CD14-positive monocyte (primary cell): ENCODE measurements at regions not wholly inside any gene's neighbourhood (a gene's known extent, or its start where the extent isn't known, plus 50 kb on each side); places are given as distances from the start of the nearest gene placed in this dataset.

Source experiments
- DNase-seq, 3 donors: peaks; one replicate each; pipeline ENCODE4 v3.0.0-alpha.2; 2011 to 2022
- H2AFZ ChIP-seq: 2 replicates; pipeline ENCODE4 v1.6.0; 2012; ENCODE audit warnings: mild to moderate bottlenecking, low read depth, low read length, inconsistent platforms; ENCODE audit not compliant: insufficient read depth, poor library complexity, severe bottlenecking
- H3K27ac ChIP-seq, 2 donors: 1 replicate in 1 of 2; 2 replicates in 1 of 2; pipeline ENCODE4 v1.5.1; 2012 to 2013; ENCODE audit warnings: low read length in 2 of 2, control low read depth in 1 of 2, inconsistent platforms in 1 of 2, low read depth in 1 of 2, mild to moderate bottlenecking in 1 of 2
- H3K27me3 ChIP-seq, 2 donors: one replicate each; pipeline versions ENCODE4 v1.6.0 to v1.6.1; 2011 to 2013; ENCODE audit warnings: low read length in 2 of 2; ENCODE audit not compliant: control insufficient read depth in 2 of 2, insufficient read depth in 2 of 2
- H3K36me3 ChIP-seq, 2 donors: replicated peaks in 1 of 2; 1 replicate in 1 of 2; 2 replicates in 1 of 2; pipeline versions ENCODE4 v1.5.1 to v1.6.1; 2012 to 2013; ENCODE audit warnings: low read length in 2 of 2, control low read depth in 1 of 2, inconsistent platforms in 1 of 2, mild to moderate bottlenecking in 1 of 2; ENCODE audit not compliant: insufficient read depth in 2 of 2, control insufficient read depth in 1 of 2
- H3K4me1 ChIP-seq, 2 donors: 1 replicate in 1 of 2; 2 replicates in 1 of 2; pipeline versions ENCODE4 v1.5.1 to v1.6.1; 2012 to 2013; ENCODE audit warnings: low read length in 2 of 2, control low read depth in 1 of 2, inconsistent platforms in 1 of 2, mild to moderate bottlenecking in 1 of 2, moderate library complexity in 1 of 2; ENCODE audit not compliant: insufficient read depth in 2 of 2, control insufficient read depth in 1 of 2
- H3K4me2 ChIP-seq: replicated peaks from 2 replicates; pipeline ENCODE3; 2012; ENCODE audit warnings: low read length, moderate library complexity, mild to moderate bottlenecking; ENCODE audit not compliant: poor library complexity, severe bottlenecking; ENCODE audit errors: extremely low read depth
- H3K4me3 ChIP-seq, 3 experiments: fragments of 200-600 bp in 1 of 3; sonication (generic) in 1 of 3; replicated peaks in 1 of 3; 1 replicate in 2 of 3; 2 replicates in 1 of 3; pipeline ENCODE4 v1.5.1; 2011 to 2013; ENCODE audit warnings: low read length in 3 of 3, mild to moderate bottlenecking in 3 of 3, control low read depth in 2 of 3, low read depth in 2 of 3, inconsistent platforms in 1 of 3, moderate library complexity in 1 of 3
- H3K79me2 ChIP-seq: 2 replicates; pipeline ENCODE4 v1.6.0; 2012; ENCODE audit warnings: mild to moderate bottlenecking, control low read depth, inconsistent platforms, low read length, moderate library complexity; ENCODE audit not compliant: insufficient read depth
- H3K9ac ChIP-seq: 2 replicates; pipeline ENCODE4 v1.6.0; 2017; ENCODE audit warnings: low read length, mild to moderate bottlenecking; ENCODE audit not compliant: insufficient read depth, poor library complexity, severe bottlenecking
- H3K9me3 ChIP-seq, 2 donors: replicated peaks in 1 of 2; 1 replicate in 1 of 2; 2 replicates in 1 of 2; pipeline versions ENCODE4 v1.5.1 to v1.6.1; 2012 to 2013; ENCODE audit warnings: low read length in 2 of 2, control low read depth in 1 of 2; ENCODE audit not compliant: control insufficient read depth in 1 of 2, insufficient read depth in 1 of 2
- H4K20me1 ChIP-seq: 2 replicates; pipeline ENCODE4 v1.6.0; 2012; ENCODE audit warnings: mild to moderate bottlenecking, low read length, control low read depth, moderate library complexity; ENCODE audit not compliant: insufficient read depth
- H3K27ac Mint-ChIP-seq, 7 donors: one replicate each; pipeline ENCODE4 v1.8.0; 2020; ENCODE audit warnings: mild to moderate bottlenecking in 7 of 7, mixed read lengths in 7 of 7, moderate library complexity in 6 of 7, inconsistent platforms in 2 of 7
- H3K27me3 Mint-ChIP-seq, 3 donors: one replicate each; pipeline ENCODE4 v1.8.0; 2021 to 2022; ENCODE audit warnings: low read depth in 3 of 3, mild to moderate bottlenecking in 3 of 3, mixed read lengths in 3 of 3, moderate library complexity in 3 of 3, inconsistent platforms in 1 of 3
- H3K36me3 Mint-ChIP-seq, 2 donors: one replicate each; pipeline ENCODE4 v1.8.0; 2020; ENCODE audit warnings: mixed read lengths in 2 of 2, inconsistent platforms in 1 of 2, mild to moderate bottlenecking in 1 of 2
- H3K4me1 Mint-ChIP-seq: one replicate; pipeline ENCODE4 v1.8.0; 2020; ENCODE audit warnings: mild to moderate bottlenecking, mixed read lengths
- H3K4me3 Mint-ChIP-seq, 2 donors: one replicate each; pipeline ENCODE4 v1.8.0; 2020; ENCODE audit warnings: mild to moderate bottlenecking in 2 of 2, mixed read lengths in 2 of 2, moderate library complexity in 1 of 2
- H3K9me3 Mint-ChIP-seq, 7 donors: one replicate each; pipeline ENCODE4 v1.8.0; 2020 to 2022; ENCODE audit warnings: mixed read lengths in 7 of 7, mild to moderate bottlenecking in 6 of 7, moderate library complexity in 6 of 7, inconsistent platforms in 2 of 7
- WGBS: methylation state at CpG from one replicate; pipeline ENCODE4 v1.1.5; 2013; ENCODE audit warnings: missing lambda C conversion rate; ENCODE audit not compliant: insufficient coverage; 5-methylcytosine and 5-hydroxymethylcytosine counted together
- intact Hi-C, 2 donors: fragments of 100-400 bp; cut with micrococcal nuclease; formaldehyde crosslinking; loops; one replicate each; pipeline versions ENCODE4 v1.15.0 to v1.15.1; 2023
- TF ChIP-seq, protein P1 (sequence below): fragments of 200-600 bp; IDR thresholded peaks from one replicate; pipeline ENCODE4 v1.8.0; 2022; ENCODE audit warnings: antibody characterized with exemption, mild to moderate bottlenecking

DNA sequence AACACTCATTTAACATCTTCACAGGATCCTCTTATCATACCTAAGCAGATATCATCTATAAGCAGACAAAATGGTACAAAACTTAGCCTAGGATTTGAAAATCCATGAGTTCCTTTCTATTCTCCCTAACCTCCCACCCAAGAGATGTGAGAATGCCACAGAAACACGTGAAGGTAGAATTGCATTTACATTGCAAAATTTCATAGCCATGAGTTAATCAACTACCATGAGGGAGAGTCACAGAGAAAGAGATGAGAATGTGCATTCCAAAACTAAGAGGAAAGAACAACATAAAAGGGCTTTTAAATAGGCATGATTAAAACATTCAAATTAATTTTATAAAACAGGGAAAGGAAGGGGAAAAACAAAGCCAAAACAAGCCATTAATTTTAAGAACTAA lies 806.2 kb downstream of the NTRK3 start:
- no peak overlapping the region for H3K27ac ChIP-seq
- no peak overlapping the region for H3K9ac ChIP-seq
- H3K4me1 ChIP-seq = no peaks in the 10 kb centered on the region
- no peak overlapping the region for H3K4me2 ChIP-seq
- Mint-ChIP-seq H3K4me1 (no peaks in the 10 kb centered on the region), H3K4me3 (no peak overlapping the region), H3K36me3 (no peaks in the 10 kb centered on the region), H3K27ac (no peak overlapping the region), H3K9me3 (peaks cover 0 to 4% (median 3%) of the 10 kb centered on the region in 7 donors), H3K27me3 (no peaks in the 10 kb centered on the region)
- H3K4me3 ChIP-seq = no peak overlapping the region
- no peaks in the 10 kb centered on the region for H4K20me1 ChIP-seq
- H3K36me3 ChIP-seq = no peaks in the 10 kb centered on the region
- WGBS = no CpG with 5 or more reads among the region's 1 CpG
- H2AFZ ChIP-seq = no peak overlapping the region
- no peak for DNase-seq
- TF ChIP-seq, protein P1, sequence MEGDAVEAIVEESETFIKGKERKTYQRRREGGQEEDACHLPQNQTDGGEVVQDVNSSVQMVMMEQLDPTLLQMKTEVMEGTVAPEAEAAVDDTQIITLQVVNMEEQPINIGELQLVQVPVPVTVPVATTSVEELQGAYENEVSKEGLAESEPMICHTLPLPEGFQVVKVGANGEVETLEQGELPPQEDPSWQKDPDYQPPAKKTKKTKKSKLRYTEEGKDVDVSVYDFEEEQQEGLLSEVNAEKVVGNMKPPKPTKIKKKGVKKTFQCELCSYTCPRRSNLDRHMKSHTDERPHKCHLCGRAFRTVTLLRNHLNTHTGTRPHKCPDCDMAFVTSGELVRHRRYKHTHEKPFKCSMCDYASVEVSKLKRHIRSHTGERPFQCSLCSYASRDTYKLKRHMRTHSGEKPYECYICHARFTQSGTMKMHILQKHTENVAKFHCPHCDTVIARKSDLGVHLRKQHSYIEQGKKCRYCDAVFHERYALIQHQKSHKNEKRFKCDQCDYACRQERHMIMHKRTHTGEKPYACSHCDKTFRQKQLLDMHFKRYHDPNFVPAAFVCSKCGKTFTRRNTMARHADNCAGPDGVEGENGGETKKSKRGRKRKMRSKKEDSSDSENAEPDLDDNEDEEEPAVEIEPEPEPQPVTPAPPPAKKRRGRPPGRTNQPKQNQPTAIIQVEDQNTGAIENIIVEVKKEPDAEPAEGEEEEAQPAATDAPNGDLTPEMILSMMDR = no peak
- no peaks in the 10 kb centered on the region for H3K79me2 ChIP-seq
- H3K27me3 ChIP-seq = no peaks in the 10 kb centered on the region
- no peaks in the 10 kb centered on the region for H3K9me3 ChIP-seq
- intact Hi-C loops = no loop called here

DNA sequence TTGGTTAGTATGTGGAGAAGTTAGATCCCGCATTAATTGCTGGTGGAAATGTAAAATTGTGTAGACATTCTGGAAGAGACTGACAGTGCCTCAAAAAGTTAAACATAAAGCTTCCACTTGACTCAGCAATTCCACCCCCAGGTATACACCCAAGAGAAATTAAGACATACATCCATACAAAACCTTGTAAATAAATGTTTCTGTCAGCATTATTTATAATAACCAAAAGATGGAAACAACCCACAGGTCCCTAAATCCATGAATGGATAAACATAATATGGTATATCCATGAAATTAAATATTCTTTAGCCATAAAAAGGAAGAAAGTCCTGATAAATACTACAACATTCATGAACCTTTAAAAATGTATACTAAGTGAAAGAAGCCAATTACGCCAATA lies 817.4 kb downstream of the NTRK3 start:
- no peak overlapping the region for H3K9ac ChIP-seq
- TF ChIP-seq, protein P1 = no peak
- DNase-seq = no peak
- Mint-ChIP-seq H3K4me3 (no peak overlapping the region), H3K9me3 (peaks cover 0 to 6% (median 2%) of the 10 kb centered on the region in 7 donors), H3K36me3 (no peaks in the 10 kb centered on the region), H3K27ac (no peak overlapping the region), H3K4me1 (no peaks in the 10 kb centered on the region), H3K27me3 (no peaks in the 10 kb centered on the region)
- H3K79me2 ChIP-seq = no peaks in the 10 kb centered on the region
- no peak overlapping the region for H3K4me2 ChIP-seq
- H4K20me1 ChIP-seq = no peaks in the 10 kb centered on the region
- H3K36me3 ChIP-seq = no peaks in the 10 kb centered on the region
- no peaks in the 10 kb centered on the region for H3K4me1 ChIP-seq
- no peak overlapping the region for H3K4me3 ChIP-seq
- intact Hi-C loops = no loop called here
- no CpG with 5 or more reads among the region's 2 CpGs for WGBS
- H3K9me3 ChIP-seq = no peaks in the 10 kb centered on the region
- no peak overlapping the region for H3K27ac ChIP-seq
- no peak overlapping the region for H2AFZ ChIP-seq
- no peaks in the 10 kb centered on the region for H3K27me3 ChIP-seq
